ENCODE measurements at regions not wholly inside any gene's neighbourhood (a gene's known extent, or its start where the extent isn't known, plus 50 kb on each side); places are given as distances from the start of the nearest gene placed in this dataset.

DNA sequence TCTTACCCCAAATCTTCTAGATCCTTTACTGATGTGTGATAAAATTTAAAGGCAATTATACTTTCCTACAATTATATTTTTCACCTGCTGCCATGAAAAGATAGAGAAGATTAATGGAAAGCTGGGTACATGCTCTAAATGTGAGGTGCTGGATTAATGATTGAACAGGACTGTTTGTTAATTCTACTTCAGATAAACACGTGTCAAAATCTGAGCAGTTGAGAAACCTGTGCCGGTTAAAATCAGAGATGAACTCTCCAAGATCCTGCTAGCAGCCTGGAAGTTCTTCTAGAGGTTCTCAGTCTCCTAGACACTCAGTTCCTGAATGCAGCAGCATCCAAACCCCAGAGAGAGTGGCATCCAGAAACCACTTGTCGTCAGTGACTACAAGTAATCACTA is 69.2 kb downstream of the INHBA start:
- intact Hi-C loops (cut with DNase I; ENCODE audit: low total_unique reads) = no loop called here
- no peaks in the 10 kb centered on the region for H3K27me3 ChIP-seq (replicated peaks in 1 of 7)
- WGBS, 5 donors = 78 to 91% (median 80%) methylated on average over 3 of the region's 3 CpGs

GRCh38 chr7:41630741-41631140 is 72.1 kb downstream of the INHBA start:
- WGBS, 5 donors = 34 to 60% (median 46%) methylated on average over 4 of the region's 4 CpGs
- Histone ChIP-seq H3K27ac (no peak overlapping the region), H3K27me3 (replicated peaks in 1 of 7) (no peaks in the 10 kb centered on the region), H3K4me3 (no peak overlapping the region), H3K4me1 (peaks cover 0 to 3% (median 0%) of the 10 kb centered on the region in 6 donors), H3K36me3 (no peaks in the 10 kb centered on the region), H3K9me3 (no peaks in the 10 kb centered on the region)
- TF ChIP-seq, protein P1, sequence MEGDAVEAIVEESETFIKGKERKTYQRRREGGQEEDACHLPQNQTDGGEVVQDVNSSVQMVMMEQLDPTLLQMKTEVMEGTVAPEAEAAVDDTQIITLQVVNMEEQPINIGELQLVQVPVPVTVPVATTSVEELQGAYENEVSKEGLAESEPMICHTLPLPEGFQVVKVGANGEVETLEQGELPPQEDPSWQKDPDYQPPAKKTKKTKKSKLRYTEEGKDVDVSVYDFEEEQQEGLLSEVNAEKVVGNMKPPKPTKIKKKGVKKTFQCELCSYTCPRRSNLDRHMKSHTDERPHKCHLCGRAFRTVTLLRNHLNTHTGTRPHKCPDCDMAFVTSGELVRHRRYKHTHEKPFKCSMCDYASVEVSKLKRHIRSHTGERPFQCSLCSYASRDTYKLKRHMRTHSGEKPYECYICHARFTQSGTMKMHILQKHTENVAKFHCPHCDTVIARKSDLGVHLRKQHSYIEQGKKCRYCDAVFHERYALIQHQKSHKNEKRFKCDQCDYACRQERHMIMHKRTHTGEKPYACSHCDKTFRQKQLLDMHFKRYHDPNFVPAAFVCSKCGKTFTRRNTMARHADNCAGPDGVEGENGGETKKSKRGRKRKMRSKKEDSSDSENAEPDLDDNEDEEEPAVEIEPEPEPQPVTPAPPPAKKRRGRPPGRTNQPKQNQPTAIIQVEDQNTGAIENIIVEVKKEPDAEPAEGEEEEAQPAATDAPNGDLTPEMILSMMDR (IDR thresholded peaks at IDR 0.05 in 8 of 11, conservative IDR thresholded peaks at IDR 0.05 in 3 of 11) = no peak
- TF ChIP-seq POLR2A (IDR thresholded peaks at IDR 0.05) (no peak), POLR2AphosphoS5 (IDR thresholded peaks at IDR 0.05) (no peak)
- intact Hi-C loops (cut with DNase I; ENCODE audit: low total_unique reads) = no loop called here
- DNase-seq = no peak

More for the DNA sequence above, 69.2 kb downstream of the INHBA start:
- Histone ChIP-seq H3K4me3 (no peak overlapping the region), H3K27ac (no peak overlapping the region), H3K36me3 (no peaks in the 10 kb centered on the region), H3K9me3 (no peaks in the 10 kb centered on the region), H3K4me1 (peaks cover 0 to 3% (median 0%) of the 10 kb centered on the region in 6 donors)
- no peak for DNase-seq
- TF ChIP-seq POLR2A (IDR thresholded peaks at IDR 0.05) (no peak), POLR2AphosphoS5 (IDR thresholded peaks at IDR 0.05) (no peak)
- TF ChIP-seq, protein P1 (IDR thresholded peaks at IDR 0.05 in 8 of 11, conservative IDR thresholded peaks at IDR 0.05 in 3 of 11) = no peak

- no peak overlapping the region for H3K27ac ChIP-seq
- H3K36me3 ChIP-seq = no peaks in the 10 kb centered on the region
- DNase-seq = no peak
- no peak for TF ChIP-seq POLR2A (IDR thresholded peaks at IDR 0.05)
- TF ChIP-seq, protein P1 (IDR thresholded peaks at IDR 0.05 in 8 of 11, conservative IDR thresholded peaks at IDR 0.05 in 3 of 11) = no peak
- no peak for TF ChIP-seq POLR2AphosphoS5 (IDR thresholded peaks at IDR 0.05)
- H3K9me3 ChIP-seq = no peaks in the 10 kb centered on the region
- WGBS, 5 donors = 83 to 97% (median 91%) methylated on average over 1 of the region's 1 CpG
- no peak overlapping the region for H3K4me3 ChIP-seq
- H3K27me3 ChIP-seq (replicated peaks in 1 of 7) = no peaks in the 10 kb centered on the region
- intact Hi-C loops (cut with DNase I; ENCODE audit: low total_unique reads) = no loop called here
- peaks cover 0 to 3% (median 0%) of the 10 kb centered on the region in 6 donors for H3K4me1 ChIP-seq
Measured at GRCh38 chr7:41629711-41630111, 73.2 kb downstream of the INHBA start.

GRCh38 chr7:41628901-41629300 is 74.0 kb downstream of the INHBA start:
- Histone ChIP-seq H3K36me3 (no peaks in the 10 kb centered on the region), H3K27me3 (replicated peaks in 1 of 7) (no peaks in the 10 kb centered on the region), H3K4me1 (peaks cover 0 to 3% (median 0%) of the 10 kb centered on the region in 6 donors), H3K27ac (no peak overlapping the region), H3K9me3 (no peaks in the 10 kb centered on the region), H3K4me3 (no peak overlapping the region)
- intact Hi-C loops (cut with DNase I; ENCODE audit: low total_unique reads) = no loop called here
- TF ChIP-seq POLR2A (IDR thresholded peaks at IDR 0.05) = no peak
- TF ChIP-seq POLR2AphosphoS5 (IDR thresholded peaks at IDR 0.05) = no peak
- TF ChIP-seq, protein P1 (IDR thresholded peaks at IDR 0.05 in 8 of 11, conservative IDR thresholded peaks at IDR 0.05 in 3 of 11) = no peak
- WGBS, 5 donors = 66 to 79% (median 76%) methylated on average over 3 of the region's 3 CpGs
- no peak for DNase-seq
